NB4 (cell line): ENCODE measurements at regions not wholly inside any gene's neighbourhood (a gene's known extent, or its start where the extent isn't known, plus 50 kb on each side); places are given as distances from the start of the nearest gene placed in this dataset.
"Not testable (repeated sequence)": the region's sequence is repeated elsewhere in the genome, so short reads cannot be mapped to it uniquely, and the experiment has no call there.

Experiments used
- MYC ChIP-seq: IDR thresholded peaks from 2 replicates; pipeline ENCODE4 v1.6.1; 2011; ENCODE audit warnings: low read depth, low read length
- POLR2A ChIP-seq: IDR thresholded peaks from 2 replicates; pipeline ENCODE4 v1.6.1; 2011; ENCODE audit warnings: mild to moderate bottlenecking; ENCODE audit not compliant: insufficient read length; ENCODE audit errors: extremely low read depth
- TF ChIP-seq, protein P1 (sequence below): IDR thresholded peaks from one replicate; pipeline ENCODE4 v1.5.1; 2012; ENCODE audit warnings: low read depth, low read length
- TF ChIP-seq, protein P2 (sequence below): IDR thresholded peaks from 2 replicates; pipeline ENCODE4 v1.6.1; 2011; ENCODE audit warnings: low read depth, low read length

GRCh38 chr15:49734089-49734488 lies 113.2 kb downstream of the DTWD1 start:
- TF ChIP-seq, protein P1, sequence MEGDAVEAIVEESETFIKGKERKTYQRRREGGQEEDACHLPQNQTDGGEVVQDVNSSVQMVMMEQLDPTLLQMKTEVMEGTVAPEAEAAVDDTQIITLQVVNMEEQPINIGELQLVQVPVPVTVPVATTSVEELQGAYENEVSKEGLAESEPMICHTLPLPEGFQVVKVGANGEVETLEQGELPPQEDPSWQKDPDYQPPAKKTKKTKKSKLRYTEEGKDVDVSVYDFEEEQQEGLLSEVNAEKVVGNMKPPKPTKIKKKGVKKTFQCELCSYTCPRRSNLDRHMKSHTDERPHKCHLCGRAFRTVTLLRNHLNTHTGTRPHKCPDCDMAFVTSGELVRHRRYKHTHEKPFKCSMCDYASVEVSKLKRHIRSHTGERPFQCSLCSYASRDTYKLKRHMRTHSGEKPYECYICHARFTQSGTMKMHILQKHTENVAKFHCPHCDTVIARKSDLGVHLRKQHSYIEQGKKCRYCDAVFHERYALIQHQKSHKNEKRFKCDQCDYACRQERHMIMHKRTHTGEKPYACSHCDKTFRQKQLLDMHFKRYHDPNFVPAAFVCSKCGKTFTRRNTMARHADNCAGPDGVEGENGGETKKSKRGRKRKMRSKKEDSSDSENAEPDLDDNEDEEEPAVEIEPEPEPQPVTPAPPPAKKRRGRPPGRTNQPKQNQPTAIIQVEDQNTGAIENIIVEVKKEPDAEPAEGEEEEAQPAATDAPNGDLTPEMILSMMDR = not testable (repeated sequence)
- TF ChIP-seq POLR2A, MYC: not testable (repeated sequence)
- TF ChIP-seq, protein P2, sequence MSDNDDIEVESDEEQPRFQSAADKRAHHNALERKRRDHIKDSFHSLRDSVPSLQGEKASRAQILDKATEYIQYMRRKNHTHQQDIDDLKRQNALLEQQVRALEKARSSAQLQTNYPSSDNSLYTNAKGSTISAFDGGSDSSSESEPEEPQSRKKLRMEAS = not testable (repeated sequence)
